Left hindlimb (tissue), 1 donor: ENCODE measurements at regions not wholly inside any gene's neighbourhood (a gene's known extent, or its start where the extent isn't known, plus 50 kb on each side); places are given as distances from the start of the nearest gene placed in this dataset.
"Not testable (repeated sequence)": the region's sequence is repeated elsewhere in the genome, so short reads cannot be mapped to it uniquely, and the experiment has no call there.

ENCODE experiments used
- DNase-seq: peaks from one replicate; pipeline ENCODE4 v3.0.0-alpha.2; 2018

DNA sequence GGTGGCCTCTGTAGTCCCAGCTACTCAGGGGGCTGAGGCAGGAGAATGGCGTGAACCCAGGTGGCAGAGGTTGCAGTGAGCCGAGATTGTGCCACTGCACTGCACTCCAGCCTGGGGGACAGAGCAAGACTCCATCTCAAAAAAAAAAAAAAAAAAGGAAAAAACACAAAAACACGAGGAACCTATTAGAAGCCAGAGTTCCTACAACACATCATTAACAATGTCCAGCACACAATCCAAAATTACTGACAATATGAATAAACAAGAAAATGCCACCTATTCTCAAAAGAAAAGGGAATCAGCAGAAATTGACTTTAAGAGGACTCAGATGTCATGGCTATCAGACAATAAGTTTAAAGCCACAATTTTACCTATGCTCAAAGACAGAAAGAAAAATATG, 57.3 kb upstream of the HS3ST3A1 start:
- DNase-seq: not testable (repeated sequence)

DNA sequence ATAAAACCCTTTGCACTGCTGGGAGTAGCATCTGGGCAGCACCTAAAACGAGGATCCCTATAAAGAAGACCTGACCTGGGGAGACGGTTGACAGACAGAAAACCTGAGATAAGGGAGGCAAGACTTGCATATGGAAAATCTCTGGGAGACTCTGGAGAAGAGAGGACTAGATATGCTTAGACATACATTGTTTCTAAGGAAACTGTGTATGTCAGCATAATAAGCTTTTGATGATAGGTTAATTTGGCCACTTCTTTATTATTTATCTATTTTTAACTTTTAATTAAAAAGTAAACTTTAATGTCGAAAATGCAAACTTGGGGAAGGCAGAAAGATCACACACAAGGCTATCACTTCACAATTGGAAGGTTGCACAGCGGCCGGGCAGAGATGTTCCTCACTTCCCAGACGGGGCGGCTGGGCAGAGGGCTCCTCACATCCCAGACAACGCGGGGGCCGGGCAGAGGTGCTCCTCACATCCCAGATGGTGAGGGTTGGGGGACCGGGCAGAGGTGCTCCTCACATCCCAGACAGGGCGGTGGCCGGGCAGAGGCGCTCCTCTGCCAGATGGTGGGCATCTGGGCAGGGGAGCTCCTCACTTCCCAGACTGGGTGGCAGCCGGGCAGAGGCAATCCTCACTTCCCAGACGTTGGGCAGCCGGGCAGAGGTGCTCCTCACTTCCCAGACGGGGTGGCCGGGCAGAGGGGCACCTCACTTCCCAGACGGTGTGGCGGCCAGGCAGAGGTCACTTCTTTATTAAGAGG, 64.3 kb upstream of the HS3ST3A1 start:
- no peak for DNase-seq

- DNase-seq: no peak
These were observed 69.6 kb upstream of the HS3ST3A1 start for GRCh38 chr17:13671341-13671740.

GRCh38 chr17:13671771-13672170, 70.0 kb upstream of the HS3ST3A1 start:
- DNase-seq: no peak

DNA sequence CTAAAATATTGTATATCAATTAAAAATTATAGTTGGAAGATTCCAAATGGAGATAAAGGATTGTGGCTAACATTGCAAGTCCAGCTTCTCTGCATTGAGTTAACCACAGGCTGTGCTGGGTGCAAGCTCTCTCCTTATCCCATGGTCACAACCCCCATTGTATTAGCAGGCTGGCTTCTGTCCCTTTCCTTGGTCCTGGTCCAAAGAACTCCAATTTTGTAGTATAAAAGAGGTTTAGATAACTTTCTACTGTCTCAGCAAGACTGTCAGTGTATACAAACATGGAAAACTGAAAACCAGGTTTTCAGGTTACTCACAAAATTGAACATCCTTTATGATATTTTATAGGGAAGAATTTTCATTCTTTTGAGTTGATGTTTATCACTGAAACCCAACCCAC, 76.6 kb upstream of the HS3ST3A1 start:
- no peak for DNase-seq

GRCh38 chr17:13678841-13679240, 77.1 kb upstream of the HS3ST3A1 start:
- DNase-seq: no peak

GRCh38 chr17:13688716-13689115, 87.0 kb upstream of the HS3ST3A1 start:
- no peak for DNase-seq

- DNase-seq: no peak
These were observed 89.1 kb upstream of the HS3ST3A1 start for GRCh38 chr17:13690806-13691205.

GRCh38 chr17:13694934-13695333, 93.2 kb upstream of the HS3ST3A1 start:
- DNase-seq: no peak

GRCh38 chr17:13698832-13699231, 97.1 kb upstream of the HS3ST3A1 start:
- no peak for DNase-seq

GRCh38 chr17:13699261-13699660, 97.5 kb upstream of the HS3ST3A1 start:
- no peak for DNase-seq

DNA sequence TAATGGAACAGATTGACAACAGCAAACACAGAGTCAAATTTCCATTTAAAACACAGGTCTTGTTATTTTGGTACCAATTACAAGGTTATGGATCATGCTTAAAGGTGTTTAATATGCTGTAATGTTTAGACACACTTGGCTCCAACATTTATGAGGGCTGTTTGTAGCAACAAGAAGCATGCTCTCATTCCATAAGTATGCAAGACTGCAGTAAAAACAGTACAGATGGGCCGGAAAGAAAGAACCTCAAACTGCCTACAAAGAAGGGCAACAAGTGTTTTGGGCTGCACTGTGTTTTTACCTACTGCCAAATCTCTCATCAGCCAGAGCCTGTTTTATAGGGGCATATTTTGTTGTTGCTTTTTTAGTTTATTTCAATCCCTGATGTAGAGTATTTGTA, 100.5 kb upstream of the HS3ST3A1 start:
- DNase-seq: no peak

DNA sequence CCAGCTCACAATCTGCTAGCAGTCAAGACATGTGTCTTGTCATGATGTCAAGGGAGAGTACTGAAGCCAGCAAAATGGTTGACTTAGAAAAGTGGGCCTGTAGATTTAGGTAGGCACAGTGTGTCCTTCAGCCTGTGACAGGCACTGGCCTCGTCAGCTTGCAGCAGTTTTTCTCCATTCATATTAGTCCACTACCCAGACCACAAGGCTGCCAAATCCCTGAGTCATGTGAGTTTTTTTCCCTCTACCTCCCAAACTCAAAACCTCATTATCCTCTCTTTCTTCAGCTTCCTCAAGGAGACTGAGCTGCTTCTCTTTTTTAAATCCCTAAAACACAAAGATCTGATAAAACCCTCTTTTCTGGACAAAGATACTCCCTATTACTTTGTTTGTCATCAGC, 102.6 kb upstream of the HS3ST3A1 start:
- no peak for DNase-seq

GRCh38 chr17:13705221-13705620, 103.5 kb upstream of the HS3ST3A1 start:
- no peak for DNase-seq

DNA sequence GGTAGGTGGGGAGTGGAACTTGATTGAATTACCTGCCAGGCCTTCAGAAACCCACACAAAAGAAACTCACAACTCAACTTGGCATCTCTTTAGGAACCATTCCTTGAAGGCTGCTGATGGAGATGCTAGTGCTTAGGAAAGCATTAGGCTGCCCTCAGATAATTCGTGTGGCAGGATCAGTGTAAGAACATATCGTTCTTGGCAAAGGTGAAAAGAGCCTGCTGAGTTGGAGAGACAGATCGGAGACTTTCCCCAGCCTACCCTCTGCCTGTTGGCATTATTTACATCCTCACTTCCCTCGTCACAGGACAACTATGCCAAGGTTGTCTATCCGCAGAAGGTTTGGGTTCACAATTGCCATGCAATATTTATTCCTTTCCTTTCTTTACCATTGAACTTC, 120.0 kb upstream of the HS3ST3A1 start:
- no peak for DNase-seq

DNA sequence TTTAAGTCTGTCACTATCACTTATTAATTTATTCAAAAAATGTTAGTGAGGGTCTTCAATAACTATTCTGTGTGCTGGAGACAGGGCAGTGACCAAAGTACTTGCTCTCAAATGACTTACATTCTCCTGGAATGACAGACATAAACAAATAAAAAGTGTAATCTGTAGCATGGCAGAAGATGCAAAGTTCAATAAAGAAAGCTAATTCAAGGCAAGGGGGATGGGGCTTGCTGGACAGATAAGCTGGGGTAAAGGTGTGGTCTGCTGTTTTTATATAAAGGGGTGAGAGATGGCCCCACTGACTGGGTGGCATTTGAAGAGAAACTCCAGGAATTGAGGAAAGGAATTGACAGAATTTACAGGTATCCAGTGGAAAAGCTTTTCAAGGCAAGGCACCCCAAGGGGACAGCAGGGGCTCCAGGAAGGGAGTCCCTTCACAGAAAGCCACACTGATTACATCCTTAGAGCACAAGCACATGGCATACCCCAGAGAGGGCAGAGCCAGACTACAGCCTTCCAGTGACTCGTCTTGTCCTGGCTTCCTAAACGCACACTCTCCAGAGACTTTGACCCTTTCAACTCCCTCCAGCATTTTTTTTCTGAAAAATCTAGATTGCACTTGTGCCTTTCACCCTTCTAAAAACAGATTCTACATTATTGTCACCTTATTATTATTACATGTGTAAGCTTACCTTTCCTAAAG, 123.7 kb upstream of the HS3ST3A1 start:
- DNase-seq: no peak

GRCh38 chr17:13727441-13728171, 125.9 kb upstream of the HS3ST3A1 start:
- no peak for DNase-seq

DNA sequence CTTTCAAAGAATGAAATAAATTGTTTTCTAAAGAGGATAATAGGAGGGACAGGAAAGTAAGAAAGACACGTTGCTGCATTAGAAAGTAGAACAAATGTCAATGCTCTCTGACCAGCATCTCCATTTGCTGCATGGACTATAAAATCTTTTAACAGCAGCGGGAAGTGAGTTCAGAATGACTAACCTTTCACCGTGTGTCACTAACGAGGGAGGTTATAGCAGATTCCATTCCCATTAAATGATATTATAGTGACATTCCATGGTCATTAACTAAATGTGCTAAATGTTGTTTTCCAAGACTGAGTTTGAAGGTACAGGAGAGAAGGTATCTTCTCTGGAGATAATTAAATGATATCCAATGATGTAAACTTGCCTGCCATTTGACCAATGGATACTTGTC, 127.1 kb upstream of the HS3ST3A1 start:
- DNase-seq: no peak

GRCh38 chr17:13729466-13730134, 127.9 kb upstream of the HS3ST3A1 start:
- DNase-seq: no peak

GRCh38 chr17:13734880-13735279, 133.2 kb upstream of the HS3ST3A1 start:
- no peak for DNase-seq

DNA sequence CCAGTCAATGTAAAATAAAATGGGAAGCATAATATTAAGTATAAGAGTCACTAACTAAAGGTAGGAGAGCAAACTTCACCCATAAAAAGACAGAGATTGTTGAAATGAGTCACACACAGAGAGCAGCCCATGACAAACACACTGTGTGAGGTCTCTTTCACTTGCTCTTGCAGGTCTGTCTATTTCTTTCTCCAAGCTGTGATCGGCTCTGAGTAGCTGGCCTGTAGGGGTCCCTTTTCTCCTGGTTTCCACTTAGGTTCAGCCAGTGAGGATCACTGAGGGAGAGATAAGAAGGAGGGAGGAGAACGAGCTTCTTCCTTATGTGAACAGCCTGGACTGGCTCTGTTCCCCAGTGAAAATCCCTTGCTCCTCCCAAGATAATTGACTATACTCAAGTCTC, 133.7 kb upstream of the HS3ST3A1 start:
- no peak for DNase-seq

GRCh38 chr17:13735861-13736260, 134.1 kb upstream of the HS3ST3A1 start:
- DNase-seq: no peak

DNA sequence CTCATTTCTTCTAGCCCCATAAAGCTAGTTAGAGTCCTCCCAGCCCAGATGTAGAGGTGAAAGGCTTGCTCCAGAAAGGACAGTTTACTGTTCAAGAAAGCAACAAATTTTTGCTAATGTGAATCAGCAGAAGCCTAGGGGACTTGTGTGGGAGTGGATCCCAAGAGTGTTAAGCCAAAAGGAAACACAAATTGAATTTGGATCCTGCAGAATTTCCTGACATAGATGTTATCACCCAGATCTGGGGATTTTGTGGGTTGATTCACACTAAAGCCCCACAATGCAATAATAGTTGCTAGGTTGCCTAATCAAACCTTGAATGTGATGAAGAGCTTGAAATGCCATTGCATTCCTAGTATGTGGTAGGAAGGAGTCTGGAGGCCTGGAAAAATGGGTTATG, 135.2 kb upstream of the HS3ST3A1 start:
- no peak for DNase-seq
